ENCODE measurements at regions not wholly inside any gene's neighbourhood (a gene's known extent, or its start where the extent isn't known, plus 50 kb on each side); places are given as distances from the start of the nearest gene placed in this dataset.
"Not testable (repeated sequence)": the region's sequence is repeated elsewhere in the genome, so short reads cannot be mapped to it uniquely, and the experiment has no call there.

GRCh38 chr1:95636897-95637296, 402.9 kb downstream of the RWDD3 start:
- ChIA-PET POLR2A (no interaction called here), CTCF (no interaction called here)
- peaks cover 2% of the 10 kb centered on the region for H3K9me3 Mint-ChIP-seq (ENCODE audit: low read depth)
- H3K27me3 Mint-ChIP-seq: no peaks in the 10 kb centered on the region
- no peaks in the 10 kb centered on the region for H3K4me1 Mint-ChIP-seq
- ATAC-seq (no peak), DNase-seq (no peak)
- intact Hi-C loops (cut with DNase I, micrococcal nuclease): no loop called here
- H3K4me3 Mint-ChIP-seq: no peak overlapping the region
- no peak overlapping the region for H3K27ac Mint-ChIP-seq
- no peaks in the 10 kb centered on the region for H3K36me3 Mint-ChIP-seq (ENCODE audit: low read depth)

GRCh38 chr1:95640746-95641145, 406.7 kb downstream of the RWDD3 start:
- no peaks in the 10 kb centered on the region for H3K36me3 Mint-ChIP-seq (ENCODE audit: low read depth)
- ATAC-seq (no peak), DNase-seq (no peak)
- H3K27ac Mint-ChIP-seq: no peak overlapping the region
- H3K4me3 Mint-ChIP-seq: no peak overlapping the region
- ChIA-PET POLR2A (no interaction called here), CTCF (no interaction called here)
- no peaks in the 10 kb centered on the region for H3K27me3 Mint-ChIP-seq
- H3K9me3 Mint-ChIP-seq (ENCODE audit: low read depth): peaks cover 5% of the 10 kb centered on the region
- H3K4me1 Mint-ChIP-seq: no peaks in the 10 kb centered on the region
- intact Hi-C loops (cut with DNase I, micrococcal nuclease): no loop called here

DNA sequence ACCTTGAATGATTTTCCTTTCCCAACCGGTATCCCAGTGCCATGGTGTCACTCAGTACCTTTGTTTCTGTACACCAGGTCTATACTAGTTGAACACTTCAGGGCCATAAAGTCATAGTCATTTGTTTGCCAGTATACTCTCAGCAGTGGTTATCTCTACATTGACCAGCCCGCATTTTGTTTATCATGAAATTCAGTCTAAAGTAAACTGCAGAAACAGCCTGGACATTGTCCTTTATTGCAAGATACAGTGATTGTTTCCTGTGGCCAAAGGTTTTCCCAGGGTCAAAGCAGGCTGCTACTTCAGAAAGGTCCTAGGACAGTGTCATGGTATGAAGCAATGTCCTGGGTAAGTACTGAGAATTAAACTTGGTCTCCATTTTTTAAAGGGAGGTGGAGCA, 407.4 kb downstream of the RWDD3 start:
- Mint-ChIP-seq H3K27me3 (no peaks in the 10 kb centered on the region), H3K9me3 (ENCODE audit: low read depth) (peaks cover 5% of the 10 kb centered on the region), H3K27ac (no peak overlapping the region), H3K4me1 (no peaks in the 10 kb centered on the region), H3K36me3 (ENCODE audit: low read depth) (no peaks in the 10 kb centered on the region), H3K4me3 (no peak overlapping the region)
- ChIA-PET CTCF (no interaction called here), POLR2A (no interaction called here)
- intact Hi-C loops (cut with DNase I, micrococcal nuclease): no loop called here
- no peak for ATAC-seq
- DNase-seq: no peak

DNA sequence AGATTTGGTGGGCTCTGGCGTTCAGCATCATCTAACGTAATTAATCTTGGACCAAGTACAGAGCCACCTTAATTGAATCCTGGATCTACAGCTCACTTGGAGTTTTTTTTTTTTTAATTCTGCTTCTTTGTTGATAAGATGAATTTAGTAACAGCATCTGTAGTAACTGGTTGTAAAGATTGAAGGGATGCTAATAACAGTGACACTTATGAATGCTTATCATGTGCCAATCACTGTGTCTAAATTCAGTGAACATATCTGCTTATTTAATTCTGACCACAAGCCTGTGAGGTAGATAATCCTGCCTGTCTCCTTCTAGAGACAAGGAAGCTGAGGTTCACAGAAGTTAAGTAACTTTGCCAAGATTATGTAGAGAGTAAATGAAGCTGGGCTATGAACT, 408.0 kb downstream of the RWDD3 start:
- ATAC-seq (no peak), DNase-seq (no peak)
- no peaks in the 10 kb centered on the region for H3K4me1 Mint-ChIP-seq
- peaks cover 10% of the 10 kb centered on the region for H3K9me3 Mint-ChIP-seq (ENCODE audit: low read depth)
- H3K27me3 Mint-ChIP-seq: no peaks in the 10 kb centered on the region
- no peak overlapping the region for H3K27ac Mint-ChIP-seq
- intact Hi-C loops (cut with DNase I, micrococcal nuclease): no loop called here
- H3K4me3 Mint-ChIP-seq: no peak overlapping the region
- no peaks in the 10 kb centered on the region for H3K36me3 Mint-ChIP-seq (ENCODE audit: low read depth)
- ChIA-PET CTCF (no interaction called here), POLR2A (no interaction called here)

DNA sequence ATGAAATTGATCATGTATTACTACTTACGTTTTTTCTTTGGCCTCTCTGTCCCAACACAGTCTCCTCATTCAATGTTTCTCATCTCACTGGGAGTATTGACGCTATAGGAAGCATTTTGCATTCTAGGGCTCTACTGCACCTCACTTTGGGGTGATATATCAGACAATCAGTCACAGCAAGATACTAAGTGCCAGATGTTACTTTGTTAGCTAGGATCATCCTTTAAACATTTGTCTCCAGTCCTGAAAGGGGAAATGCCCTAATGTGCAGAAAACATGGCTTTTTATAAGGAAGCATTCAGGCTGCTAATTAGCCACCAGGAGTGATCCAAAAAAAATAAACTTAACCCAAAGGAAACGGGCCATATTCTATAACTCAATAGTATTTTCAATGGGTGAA, 409.1 kb downstream of the RWDD3 start:
- ATAC-seq (no peak), DNase-seq (no peak)
- ChIA-PET CTCF (no interaction called here), POLR2A (no interaction called here)
- Mint-ChIP-seq H3K36me3 (ENCODE audit: low read depth) (no peaks in the 10 kb centered on the region), H3K27me3 (no peaks in the 10 kb centered on the region), H3K9me3 (ENCODE audit: low read depth) (peaks cover 10% of the 10 kb centered on the region), H3K27ac (no peak overlapping the region), H3K4me1 (no peaks in the 10 kb centered on the region), H3K4me3 (no peak overlapping the region)
- intact Hi-C loops (cut with DNase I, micrococcal nuclease): no loop called here

GRCh38 chr1:95645126-95645525, 411.1 kb downstream of the RWDD3 start:
- intact Hi-C loops (cut with DNase I, micrococcal nuclease); POLR2A ChIA-PET; H3K9me3 Mint-ChIP-seq (ENCODE audit: low read depth); H3K4me1 Mint-ChIP-seq; ATAC-seq; H3K36me3 Mint-ChIP-seq (ENCODE audit: low read depth); H3K4me3 Mint-ChIP-seq; H3K27ac Mint-ChIP-seq; CTCF ChIA-PET; H3K27me3 Mint-ChIP-seq; DNase-seq: not testable (repeated sequence)

DNA sequence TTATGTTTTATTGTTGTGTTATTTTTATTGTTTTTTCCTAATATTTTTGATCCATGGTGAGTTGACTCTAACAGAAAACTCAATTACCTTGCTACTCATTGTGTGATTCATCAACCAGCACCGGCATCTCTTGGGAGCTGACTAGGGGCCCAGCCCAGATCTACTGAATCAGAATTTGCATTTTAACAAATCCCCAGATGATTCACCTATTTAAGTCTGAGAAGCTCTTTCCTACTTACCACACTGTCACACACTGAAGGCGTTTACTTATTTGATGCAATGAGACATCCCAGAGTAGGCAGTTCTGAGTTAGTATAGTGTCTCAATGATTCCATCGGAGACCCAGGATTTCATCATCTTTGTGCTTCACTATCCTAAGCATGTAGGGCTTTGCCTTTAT, 416.6 kb downstream of the RWDD3 start:
- no peak overlapping the region for H3K4me3 Mint-ChIP-seq
- peaks cover 5% of the 10 kb centered on the region for H3K9me3 Mint-ChIP-seq (ENCODE audit: low read depth)
- no peaks in the 10 kb centered on the region for H3K36me3 Mint-ChIP-seq (ENCODE audit: low read depth)
- DNase-seq (peak; percentile 4), ATAC-seq (peak; percentile 16)
- H3K27ac Mint-ChIP-seq: no peak overlapping the region
- no peaks in the 10 kb centered on the region for H3K4me1 Mint-ChIP-seq
- ChIA-PET POLR2A (interaction anchor here (0.6 kb wide), 1 partner anchor 170 kb away, joined by 3 read pairs; no protein-coding TSS in a partner anchor), CTCF (no interaction called here)
- H3K27me3 Mint-ChIP-seq: no peaks in the 10 kb centered on the region
- intact Hi-C loops (cut with DNase I, micrococcal nuclease): no loop called here

DNA sequence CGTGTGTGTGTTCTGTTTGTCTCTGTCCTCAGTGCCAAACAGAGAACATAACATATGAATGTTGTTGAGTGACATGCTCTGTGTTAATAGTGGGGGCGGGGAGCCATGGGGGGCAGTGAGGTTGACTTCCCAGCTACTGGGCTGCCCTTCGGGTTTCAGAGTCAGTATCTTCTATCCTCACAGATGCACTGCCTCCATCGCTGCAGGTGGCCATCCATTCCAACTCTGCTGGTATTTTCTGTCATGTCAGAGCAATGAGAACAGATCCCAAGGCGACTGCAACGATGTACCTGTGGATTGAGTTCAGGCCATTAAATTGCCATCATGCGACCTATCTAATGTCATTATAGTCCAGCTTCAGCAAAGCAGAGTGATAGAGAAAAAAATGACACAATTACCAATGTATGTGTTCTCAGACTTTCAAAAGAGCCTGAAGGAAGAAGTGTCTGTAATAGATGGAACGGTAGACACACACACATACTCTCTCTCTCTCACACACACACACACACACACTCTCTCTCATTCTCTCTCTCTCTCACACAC, 418.5 kb downstream of the RWDD3 start:
- Mint-ChIP-seq H3K9me3 (ENCODE audit: low read depth) (peaks cover 4% of the 10 kb centered on the region), H3K27ac (no peak overlapping the region), H3K4me3 (no peak overlapping the region), H3K36me3 (ENCODE audit: low read depth) (no peaks in the 10 kb centered on the region), H3K4me1 (no peaks in the 10 kb centered on the region), H3K27me3 (no peaks in the 10 kb centered on the region)
- CTCF ChIA-PET: no interaction called here
- intact Hi-C loops (cut with DNase I, micrococcal nuclease): no loop called here
- ATAC-seq (no peak), DNase-seq (no peak)
- POLR2A ChIA-PET: no interaction called here

GRCh38 chr1:95653618-95654017, 419.6 kb downstream of the RWDD3 start:
- H3K27ac Mint-ChIP-seq: no peak overlapping the region

DNA sequence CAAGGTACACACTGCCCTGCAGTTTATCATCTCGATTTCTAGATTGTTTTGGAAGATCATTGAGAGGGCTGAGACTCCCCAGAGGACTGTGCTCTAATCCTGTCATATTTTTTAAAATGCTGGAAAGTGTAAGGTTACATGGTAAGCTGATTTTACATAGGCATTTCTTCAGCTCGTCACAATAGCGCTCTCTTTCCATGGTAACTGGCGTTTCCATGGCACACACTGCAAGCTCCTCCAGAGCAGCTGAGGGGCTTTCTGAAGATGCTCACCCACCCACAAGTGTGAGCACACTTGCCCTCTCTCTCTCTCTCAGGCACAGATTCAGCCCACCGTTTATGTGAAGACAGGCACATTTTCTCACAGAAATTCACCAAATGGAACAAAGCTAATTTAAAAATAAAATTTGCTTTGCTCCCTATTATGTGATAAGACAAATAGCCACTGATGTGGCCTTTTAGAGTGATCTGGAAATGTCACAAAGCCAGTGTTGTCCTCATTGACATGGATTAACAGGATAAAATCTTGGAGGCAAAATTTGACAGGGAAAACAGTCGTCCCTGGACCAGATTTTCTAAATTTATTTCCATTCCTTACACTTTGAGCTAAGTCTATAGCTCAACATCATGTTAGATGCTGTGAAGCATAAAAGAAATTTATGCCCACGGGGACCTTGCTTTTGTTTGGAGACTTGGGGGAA, 421.5 kb downstream of the RWDD3 start:
- POLR2A ChIA-PET: no interaction called here
- H3K27me3 Mint-ChIP-seq: no peaks in the 10 kb centered on the region
- ATAC-seq (no peak), DNase-seq (no peak)
- CTCF ChIA-PET: no interaction called here
- H3K9me3 Mint-ChIP-seq (ENCODE audit: low read depth): peaks cover 4% of the 10 kb centered on the region
- no peak overlapping the region for H3K27ac Mint-ChIP-seq
- intact Hi-C loops (cut with DNase I, micrococcal nuclease): no loop called here
- H3K4me3 Mint-ChIP-seq: no peak overlapping the region
- H3K36me3 Mint-ChIP-seq (ENCODE audit: low read depth): no peaks in the 10 kb centered on the region
- no peaks in the 10 kb centered on the region for H3K4me1 Mint-ChIP-seq

More at GRCh38 chr1:95653618-95654017, 419.6 kb downstream of the RWDD3 start:
- DNase-seq (no peak), ATAC-seq (no peak)
- POLR2A ChIA-PET: no interaction called here
- Mint-ChIP-seq H3K27me3 (no peaks in the 10 kb centered on the region), H3K4me1 (no peaks in the 10 kb centered on the region), H3K4me3 (no peak overlapping the region), H3K36me3 (ENCODE audit: low read depth) (no peaks in the 10 kb centered on the region), H3K9me3 (ENCODE audit: low read depth) (peaks cover 4% of the 10 kb centered on the region)
- CTCF ChIA-PET: no interaction called here
- intact Hi-C loops (cut with DNase I, micrococcal nuclease): no loop called here

GRCh38 chr1:95657248-95657647, 423.2 kb downstream of the RWDD3 start:
- no peaks in the 10 kb centered on the region for H3K4me1 Mint-ChIP-seq
- CTCF ChIA-PET: no interaction called here

DNA sequence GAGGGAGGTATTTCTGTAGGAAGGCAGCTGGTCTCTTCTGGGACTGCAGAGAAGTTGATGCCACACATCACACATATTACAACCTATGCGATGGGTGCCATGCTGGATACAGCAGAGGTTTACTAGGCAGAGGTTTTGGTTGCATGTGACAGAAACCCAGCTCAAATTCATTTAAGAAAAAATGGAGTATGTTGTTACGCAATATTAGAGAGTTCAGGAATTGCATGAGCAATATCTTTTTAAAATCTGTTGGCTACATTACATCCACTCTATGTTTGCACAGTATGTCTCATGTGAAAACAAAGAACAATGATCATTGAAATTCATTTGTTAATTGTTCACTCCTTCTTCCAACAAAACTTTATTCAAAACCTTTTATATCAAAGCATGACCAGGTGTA, 425.2 kb downstream of the RWDD3 start:
- Mint-ChIP-seq H3K4me1 (no peaks in the 10 kb centered on the region), H3K36me3 (ENCODE audit: low read depth) (no peaks in the 10 kb centered on the region), H3K9me3 (ENCODE audit: low read depth) (peaks cover 4% of the 10 kb centered on the region), H3K4me3 (no peak overlapping the region), H3K27me3 (no peaks in the 10 kb centered on the region), H3K27ac (no peak overlapping the region)
- CTCF ChIA-PET: no interaction called here
- POLR2A ChIA-PET: no interaction called here
- no peak for ATAC-seq
- intact Hi-C loops (cut with DNase I, micrococcal nuclease): no loop called here
- DNase-seq: no peak

More at GRCh38 chr1:95657248-95657647, 423.2 kb downstream of the RWDD3 start:
- Mint-ChIP-seq H3K27me3 (no peaks in the 10 kb centered on the region), H3K27ac (no peak overlapping the region), H3K9me3 (ENCODE audit: low read depth) (peaks cover 4% of the 10 kb centered on the region), H3K4me3 (no peak overlapping the region), H3K36me3 (ENCODE audit: low read depth) (no peaks in the 10 kb centered on the region)
- ATAC-seq (no peak), DNase-seq (no peak)
- POLR2A ChIA-PET: no interaction called here
- intact Hi-C loops (cut with DNase I, micrococcal nuclease): no loop called here

All from activated CD4-positive, alpha-beta T cell treated with anti-CD3 and anti-CD28 coated beads for 36 hours (primary cell).